ENCODE measurements at regions not wholly inside any gene's neighbourhood (a gene's known extent, or its start where the extent isn't known, plus 50 kb on each side); places are given as distances from the start of the nearest gene placed in this dataset.

DNA sequence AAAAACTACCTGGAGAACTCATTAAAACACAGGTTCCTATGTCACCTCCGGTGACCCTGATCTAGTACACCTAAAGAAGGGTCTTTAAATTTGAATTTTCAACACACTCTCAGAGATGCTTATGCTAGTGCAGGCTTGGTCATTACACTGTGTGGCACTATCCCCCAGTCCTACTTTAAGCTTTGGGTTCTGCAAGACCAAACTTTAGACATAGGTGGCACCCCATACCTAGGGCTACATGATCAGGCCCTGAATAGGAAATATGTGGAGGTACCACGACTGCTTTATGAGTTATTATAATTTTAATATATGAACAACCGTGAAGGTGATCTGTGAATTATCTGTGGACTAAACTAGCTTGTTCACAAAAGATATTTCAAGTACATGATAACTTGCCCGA lies 201.3 kb upstream of the OR13F1 start:
- no peak overlapping the region for H2BK5ac ChIP-seq (ENCODE audit: insufficient read length, low read length)
- no peaks in the 10 kb centered on the region for H3K79me1 ChIP-seq (ENCODE audit: insufficient read depth, low read depth, low read length, poor library complexity, severe bottlenecking)
- H2BK20ac ChIP-seq (ENCODE audit: low read depth, low read length, poor library complexity, severe bottlenecking): no peak overlapping the region
- no peak for TF ChIP-seq CTCF (conservative IDR thresholded peaks at IDR 0.05)
- H3K18ac ChIP-seq (ENCODE audit: insufficient read length, low read depth, low read length): no peak overlapping the region
- no peak overlapping the region for H3K14ac ChIP-seq (ENCODE audit: insufficient read depth, low read length)
- H3K9ac ChIP-seq (ENCODE audit: extremely low read depth, insufficient read length, low read length): no peak overlapping the region
- no peak overlapping the region for H2BK12ac ChIP-seq (ENCODE audit: insufficient read length, low read depth, low read length)
- H3K27ac ChIP-seq (ENCODE audit: insufficient read length, low read depth, low read length): no peak overlapping the region
- no peak overlapping the region for H3K4ac ChIP-seq (ENCODE audit: low read depth, low read length)
- H4K91ac ChIP-seq (ENCODE audit: insufficient read length, low read depth, low read length): no peak overlapping the region
- no peak overlapping the region for H3K23ac ChIP-seq (ENCODE audit: insufficient read length, low read depth, low read length)
- H3K36me3 Mint-ChIP-seq (ENCODE audit: insufficient read depth in 1 of 3, low read depth in 3 of 3): peaks cover 0 to 25% (median 2%) of the 10 kb centered on the region in 3 experiments; a peak in 4 of 7 replicates
- H2AFZ ChIP-seq (ENCODE audit: low read length): no peak overlapping the region
- H3T11ph ChIP-seq (ENCODE audit: low read length): no peak overlapping the region
- H3K4me3 Mint-ChIP-seq: no peak overlapping the region
- WGBS (ENCODE audit: extremely low coverage, insufficient read length, low lambda C conversion rate): no CpG with 5 or more reads among the region's 4 CpGs
- peaks cover 7 to 13% of the 10 kb centered on the region in 2 experiments; a peak in 3 of 5 replicates for H3K9me3 Mint-ChIP-seq
- H4K5ac ChIP-seq (ENCODE audit: insufficient read length, low read depth, low read length): no peak overlapping the region
- no peaks in the 10 kb centered on the region for H3K27me3 ChIP-seq (ENCODE audit: insufficient read depth, low read length)
- H3K4me1 ChIP-seq (ENCODE audit: insufficient read depth, low read length): no peaks in the 10 kb centered on the region
- H3K9me3 ChIP-seq (ENCODE audit: control insufficient read depth, low read depth, low read length): no peaks in the 10 kb centered on the region
- H2BK15ac ChIP-seq (ENCODE audit: low read depth, low read length): no peak overlapping the region
- H2AK5ac ChIP-seq (ENCODE audit: insufficient read length, low read length): no peak overlapping the region
- H3K23me2 ChIP-seq (ENCODE audit: insufficient read length, low read depth, low read length, poor library complexity, severe bottlenecking): no peaks in the 10 kb centered on the region
- no peaks in the 10 kb centered on the region for H4K20me1 ChIP-seq (ENCODE audit: control insufficient read depth, insufficient read depth, insufficient read length)
- no peaks in the 10 kb centered on the region for H3K79me2 ChIP-seq (ENCODE audit: insufficient read depth, low read length)
- no peaks in the 10 kb centered on the region; the same call in 1 of the 2 replicates for H3K27me3 Mint-ChIP-seq (ENCODE audit: low read depth)
- no peak overlapping the region for H2BK120ac ChIP-seq (ENCODE audit: low read depth, low read length, poor library complexity, severe bottlenecking)
- H3K4me2 ChIP-seq (ENCODE audit: insufficient read depth, insufficient read length, low read length): no peak overlapping the region
- no peak for DNase-seq
- H3K4me1 Mint-ChIP-seq: peaks cover 6 to 9% of the 10 kb centered on the region in 2 experiments; a peak in 3 of 4 replicates
- no peak overlapping the region for H3K56ac ChIP-seq (ENCODE audit: insufficient read length, low read depth, low read length)
- H3K27ac Mint-ChIP-seq: no peak overlapping the region
- H4K8ac ChIP-seq (replicated peaks; ENCODE audit: insufficient read length, low read depth, low read length): no peak overlapping the region

Data from H9 (cell line).